H1 (cell line): ENCODE measurements at regions not wholly inside any gene's neighbourhood (a gene's known extent, or its start where the extent isn't known, plus 50 kb on each side); places are given as distances from the start of the nearest gene placed in this dataset.

ENCODE experiments used
- TF ChIP-seq, protein P1 (sequence below): IDR thresholded peaks from 2 replicates; pipeline ENCODE4 v1.6.1; 2012; ENCODE audit warnings: low read length, inconsistent platforms
- TF ChIP-seq, protein P2 (sequence below): IDR thresholded peaks from 2 replicates; pipeline ENCODE4 v1.6.1; 2012; ENCODE audit warnings: inconsistent platforms

DNA sequence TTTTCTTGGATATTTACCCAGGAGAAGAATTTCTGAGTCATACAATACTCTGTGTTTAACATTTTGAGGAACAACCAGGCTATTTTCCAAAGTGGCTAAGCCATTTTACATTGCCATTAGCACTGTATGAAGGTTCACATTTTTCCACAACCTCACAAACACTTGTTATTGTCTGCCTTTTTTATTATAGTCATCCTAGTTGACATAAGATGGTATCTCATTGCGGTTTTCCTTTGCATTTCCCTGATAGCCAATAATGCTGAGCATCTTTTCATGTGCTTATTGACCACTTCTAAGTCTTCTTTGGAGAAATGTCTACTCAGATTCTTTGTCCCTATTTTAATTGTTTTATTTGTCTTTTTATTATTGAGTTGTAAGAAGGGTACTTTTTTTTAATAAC is 107.4 kb upstream of the CES5A start (continued):
- TF ChIP-seq, protein P1, sequence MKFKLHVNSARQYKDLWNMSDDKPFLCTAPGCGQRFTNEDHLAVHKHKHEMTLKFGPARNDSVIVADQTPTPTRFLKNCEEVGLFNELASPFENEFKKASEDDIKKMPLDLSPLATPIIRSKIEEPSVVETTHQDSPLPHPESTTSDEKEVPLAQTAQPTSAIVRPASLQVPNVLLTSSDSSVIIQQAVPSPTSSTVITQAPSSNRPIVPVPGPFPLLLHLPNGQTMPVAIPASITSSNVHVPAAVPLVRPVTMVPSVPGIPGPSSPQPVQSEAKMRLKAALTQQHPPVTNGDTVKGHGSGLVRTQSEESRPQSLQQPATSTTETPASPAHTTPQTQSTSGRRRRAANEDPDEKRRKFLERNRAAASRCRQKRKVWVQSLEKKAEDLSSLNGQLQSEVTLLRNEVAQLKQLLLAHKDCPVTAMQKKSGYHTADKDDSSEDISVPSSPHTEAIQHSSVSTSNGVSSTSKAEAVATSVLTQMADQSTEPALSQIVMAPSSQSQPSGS = no peak
- TF ChIP-seq, protein P2, sequence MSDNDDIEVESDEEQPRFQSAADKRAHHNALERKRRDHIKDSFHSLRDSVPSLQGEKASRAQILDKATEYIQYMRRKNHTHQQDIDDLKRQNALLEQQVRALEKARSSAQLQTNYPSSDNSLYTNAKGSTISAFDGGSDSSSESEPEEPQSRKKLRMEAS = no peak
- TF ChIP-seq, all 59 proteins: peak for 0
